HAP-1 (cell line): ENCODE measurements at regions not wholly inside any gene's neighbourhood (a gene's known extent, or its start where the extent isn't known, plus 50 kb on each side); places are given as distances from the start of the nearest gene placed in this dataset.
"Not testable (repeated sequence)": the region's sequence is repeated elsewhere in the genome, so short reads cannot be mapped to it uniquely, and the experiment has no call there.

ENCODE experiments used
- DNase-seq, 2 experiments: peaks; one replicate each; pipeline ENCODE4 v3.0.0-alpha.2; 2016 to 2020; ENCODE audit warnings: low spot score in 2 of 2
- H3K27me3 ChIP-seq: fragments of 250-450 bp; sonication (Bioruptor Pico); 2 replicates; pipeline ENCODE4 v1.5.1; 2020; ENCODE audit warnings: low read depth, mild to moderate bottlenecking, moderate library complexity
- H3K36me3 ChIP-seq: fragments of 250-450 bp; sonication (Bioruptor Pico); replicated peaks from 2 replicates; pipeline ENCODE4 v1.5.1; 2020; ENCODE audit warnings: mild to moderate bottlenecking
- H3K4me1 ChIP-seq: fragments of 250-450 bp; sonication (Bioruptor Pico); 2 replicates; pipeline ENCODE4 v1.5.1; 2020; ENCODE audit warnings: mild to moderate bottlenecking
- H3K4me3 ChIP-seq: fragments of 250-450 bp; sonication (Bioruptor Pico); 2 replicates; pipeline ENCODE4 v1.5.1; 2020; ENCODE audit warnings: mild to moderate bottlenecking, moderate library complexity
- H3K9me3 ChIP-seq: fragments of 250-450 bp; sonication (Bioruptor Pico); 2 replicates; pipeline ENCODE4 v1.5.1; 2020; ENCODE audit warnings: mild to moderate bottlenecking, moderate library complexity
- in situ Hi-C: fragments of 300-500 bp; cut with MboI; formaldehyde crosslinking; loops from 3 replicates; pipeline ENCODE4 v1.14.3; 2020; ENCODE audit warnings: low sequenced_read_pairs, inconsistent platforms, mixed read lengths

DNA sequence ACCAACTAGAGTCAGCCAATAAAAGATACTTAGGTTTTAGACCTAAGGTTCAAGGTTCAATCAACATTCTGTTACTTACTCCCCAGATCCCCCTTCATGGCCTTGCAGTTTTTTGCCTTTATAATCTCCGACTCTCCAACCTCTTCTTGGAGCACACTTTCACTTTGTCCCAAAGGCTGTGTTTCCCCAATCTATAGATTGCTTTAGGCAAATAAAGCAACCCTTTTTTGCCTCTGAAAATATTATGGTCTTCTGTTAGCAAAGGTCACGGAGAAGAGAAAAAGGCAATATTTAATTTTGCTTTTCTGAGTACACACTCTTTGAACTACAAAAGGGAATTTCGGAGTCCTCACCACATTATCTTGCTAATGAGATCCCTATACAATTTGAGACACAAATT lies 268.1 kb downstream of the PLOD2 start:
- in situ Hi-C loops = no loop called here
- H3K4me3 ChIP-seq = no peak overlapping the region
- H3K27me3 ChIP-seq = no peaks in the 10 kb centered on the region
- DNase-seq = peak in 1 of 2 experiments; percentile 77
- peaks cover 42% of the 10 kb centered on the region for H3K4me1 ChIP-seq
- no peaks in the 10 kb centered on the region for H3K9me3 ChIP-seq
- no peaks in the 10 kb centered on the region for H3K36me3 ChIP-seq

DNA sequence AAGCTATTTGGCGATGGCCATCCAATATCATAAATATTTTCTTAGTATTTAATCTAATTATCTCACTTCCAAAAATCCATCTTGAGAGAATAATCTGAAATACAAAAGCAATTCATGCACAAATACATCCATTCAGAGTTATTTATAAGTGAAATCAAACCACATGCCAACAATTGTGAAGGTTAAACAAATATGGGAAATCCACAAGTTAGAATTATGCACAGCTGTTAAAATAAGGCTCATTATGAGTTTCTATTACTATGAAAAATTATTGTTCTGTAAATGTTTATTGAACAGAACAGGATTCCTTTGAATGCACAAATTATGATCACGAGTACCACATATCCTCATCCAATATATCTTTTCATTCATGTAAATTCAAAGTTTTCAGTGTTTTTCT lies 267.7 kb downstream of the PLOD2 start:
- Histone ChIP-seq H3K9me3 (no peaks in the 10 kb centered on the region), H3K4me3 (no peak overlapping the region), H3K36me3 (no peaks in the 10 kb centered on the region), H3K4me1 (peaks cover 47% of the 10 kb centered on the region), H3K27me3 (no peaks in the 10 kb centered on the region)
- in situ Hi-C loops = no loop called here
- no peak for DNase-seq

DNA sequence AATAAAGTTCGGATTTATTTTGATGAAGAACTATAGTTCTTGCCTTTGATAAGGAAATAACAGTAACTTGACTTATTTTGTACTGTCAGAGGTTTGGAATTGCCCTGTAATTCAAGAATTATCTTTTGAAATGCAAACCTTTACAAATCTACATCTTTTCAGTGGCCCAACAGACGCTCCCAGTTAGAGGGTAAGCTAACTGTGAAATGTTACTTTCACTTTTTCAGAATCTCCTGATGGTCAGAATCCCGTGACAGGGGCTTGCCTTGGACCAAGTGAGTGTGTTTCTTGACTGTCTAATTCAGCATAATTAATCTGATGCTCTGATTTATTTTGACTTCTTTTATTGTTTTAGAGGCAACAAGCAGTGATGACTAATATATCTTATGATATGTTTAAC lies 262.5 kb downstream of the PLOD2 start:
- H3K27me3 ChIP-seq = no peaks in the 10 kb centered on the region
- H3K4me3 ChIP-seq = peak overlapping the region; percentile 9; the same call in 1 of the 2 replicates
- peaks cover 50% of the 10 kb centered on the region for H3K4me1 ChIP-seq
- in situ Hi-C loops = no loop called here
- H3K36me3 ChIP-seq = no peaks in the 10 kb centered on the region
- peak; percentile 26 to 72 for DNase-seq
- H3K9me3 ChIP-seq = no peaks in the 10 kb centered on the region

DNA sequence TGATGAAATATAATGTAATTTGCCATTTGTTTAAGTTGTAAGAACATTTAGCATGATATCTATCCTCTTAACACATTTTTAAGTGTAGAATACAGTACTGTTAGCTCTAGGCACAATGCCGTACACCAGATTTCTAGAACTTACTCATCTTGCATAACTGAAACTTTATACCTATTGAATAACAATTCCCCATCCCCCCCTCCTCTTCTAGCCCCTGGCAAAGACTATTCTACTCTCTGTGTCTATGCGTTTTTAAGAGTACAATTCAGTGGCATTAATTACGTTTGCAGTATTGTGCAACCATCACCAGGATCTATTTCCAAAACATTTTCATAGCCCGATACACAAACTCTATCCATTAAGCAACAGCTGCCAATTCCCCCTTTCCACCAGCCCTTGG lies 261.7 kb downstream of the PLOD2 start:
- peaks cover 42% of the 10 kb centered on the region for H3K4me1 ChIP-seq
- no peaks in the 10 kb centered on the region for H3K9me3 ChIP-seq
- DNase-seq = peak; percentile 36 to 61
- no peak overlapping the region for H3K4me3 ChIP-seq
- H3K36me3 ChIP-seq = no peaks in the 10 kb centered on the region
- H3K27me3 ChIP-seq = no peaks in the 10 kb centered on the region
- in situ Hi-C loops = no loop called here

DNA sequence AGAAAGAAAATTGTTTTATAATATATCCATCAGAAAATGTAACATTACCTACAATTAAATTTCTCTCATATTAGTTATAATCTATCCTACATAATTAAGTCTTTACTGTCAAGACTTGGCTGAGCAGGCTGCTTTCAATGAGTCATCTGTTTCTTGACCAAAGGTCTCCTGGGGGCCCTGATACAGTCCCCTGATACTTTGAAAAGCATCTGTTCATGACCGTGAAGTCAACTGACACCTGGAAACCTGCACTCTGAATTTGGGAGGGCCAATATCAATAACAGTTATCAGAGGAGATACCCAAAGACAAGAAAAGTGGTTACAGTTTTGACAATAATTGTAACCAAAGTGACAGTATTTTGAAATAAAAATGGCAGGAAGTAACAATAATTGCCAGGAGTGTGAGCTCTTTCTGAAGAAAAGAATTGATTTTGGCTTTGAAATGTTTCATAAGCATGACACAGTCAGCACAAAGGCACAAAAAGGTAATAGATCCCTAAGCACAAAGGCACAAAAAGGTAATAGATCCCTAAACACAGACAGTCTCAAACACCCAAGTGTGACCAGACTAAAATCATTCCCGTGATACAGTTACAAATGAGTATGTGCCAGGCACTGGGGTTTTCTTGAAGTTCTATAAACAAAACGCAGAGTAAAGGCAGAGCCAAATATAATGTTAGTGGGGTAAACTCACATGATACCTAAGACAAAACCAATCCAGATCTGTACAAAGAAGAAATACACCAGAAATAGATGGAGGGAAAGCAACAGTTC lies 260.7 kb downstream of the PLOD2 start:
- in situ Hi-C loops = no loop called here
- DNase-seq = no peak
- no peaks in the 10 kb centered on the region for H3K9me3 ChIP-seq

GRCh38 chr3:145902166-145902565 lies 258.8 kb downstream of the PLOD2 start:
- Histone ChIP-seq H3K4me1 (peaks cover 29% of the 10 kb centered on the region), H3K4me3 (no peak overlapping the region), H3K36me3 (no peaks in the 10 kb centered on the region), H3K27me3 (no peaks in the 10 kb centered on the region), H3K9me3 (no peaks in the 10 kb centered on the region)
- in situ Hi-C loops = no loop called here
- no peak for DNase-seq

More for the DNA sequence above, 260.7 kb downstream of the PLOD2 start:
- no peaks in the 10 kb centered on the region for H3K27me3 ChIP-seq
- no peak overlapping the region for H3K4me3 ChIP-seq
- H3K36me3 ChIP-seq = no peaks in the 10 kb centered on the region
- H3K4me1 ChIP-seq = peaks cover 33% of the 10 kb centered on the region

DNA sequence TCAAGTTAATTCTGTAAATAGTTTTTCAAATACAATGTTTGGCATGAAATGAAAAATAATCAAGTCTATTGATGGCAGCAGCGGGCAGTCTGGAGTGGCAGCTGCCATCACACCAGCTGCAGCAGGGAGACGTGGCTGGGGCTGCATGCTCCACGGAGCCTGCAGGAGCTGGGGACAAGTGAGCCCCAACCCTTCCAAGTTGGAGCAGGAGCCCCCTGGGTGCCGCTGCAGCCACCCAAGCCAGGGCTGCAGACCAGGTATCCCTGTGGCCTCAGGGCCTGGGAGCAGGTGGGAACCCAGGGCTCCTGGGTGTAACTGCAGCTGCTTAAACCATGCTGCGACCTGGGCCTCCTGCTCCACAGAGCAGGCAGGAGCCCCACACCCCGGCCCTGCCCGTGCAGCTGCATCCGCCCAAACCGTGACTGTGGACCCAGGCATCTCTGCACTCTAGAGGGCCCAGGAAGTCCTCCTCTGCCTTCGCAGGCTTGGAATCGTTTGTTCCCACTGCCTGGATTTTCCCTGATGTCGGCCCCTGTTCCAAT lies 257.4 kb downstream of the PLOD2 start:
- Histone ChIP-seq H3K36me3 (no peaks in the 10 kb centered on the region), H3K4me3 (no peak overlapping the region), H3K4me1 (peaks cover 21% of the 10 kb centered on the region), H3K27me3 (no peaks in the 10 kb centered on the region), H3K9me3 (no peaks in the 10 kb centered on the region)
- in situ Hi-C loops = no loop called here
- DNase-seq = no peak

GRCh38 chr3:145904138-145904537 lies 256.8 kb downstream of the PLOD2 start:
- DNase-seq = no peak
- H3K4me3 ChIP-seq = no peak overlapping the region
- no peaks in the 10 kb centered on the region for H3K27me3 ChIP-seq
- H3K9me3 ChIP-seq = no peaks in the 10 kb centered on the region
- no peaks in the 10 kb centered on the region for H3K36me3 ChIP-seq
- in situ Hi-C loops = no loop called here
- H3K4me1 ChIP-seq = peaks cover 15% of the 10 kb centered on the region

DNA sequence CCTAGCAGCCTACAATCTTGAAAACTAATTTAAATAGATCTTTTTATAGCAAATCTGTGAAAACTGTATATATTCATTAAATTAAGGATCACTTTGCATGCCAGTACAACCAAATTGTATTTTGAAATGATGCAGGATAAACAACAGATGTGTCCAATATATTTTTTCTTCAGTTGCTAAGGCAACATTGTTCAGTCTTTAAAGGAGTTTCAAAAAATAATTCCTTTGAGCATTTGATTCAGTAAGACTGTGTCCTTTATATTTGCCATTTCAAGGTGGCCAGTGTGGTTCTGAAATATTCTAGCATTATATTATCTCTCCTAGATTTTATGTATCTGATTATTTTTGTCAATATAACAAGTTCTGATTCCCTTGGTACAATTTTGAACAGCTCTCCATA lies 254.7 kb downstream of the PLOD2 start:
- in situ Hi-C loops = no loop called here
- DNase-seq = no peak
- Histone ChIP-seq H3K9me3 (no peaks in the 10 kb centered on the region), H3K4me3 (no peak overlapping the region), H3K27me3 (no peaks in the 10 kb centered on the region), H3K36me3 (no peaks in the 10 kb centered on the region), H3K4me1 (peaks cover 8% of the 10 kb centered on the region)

DNA sequence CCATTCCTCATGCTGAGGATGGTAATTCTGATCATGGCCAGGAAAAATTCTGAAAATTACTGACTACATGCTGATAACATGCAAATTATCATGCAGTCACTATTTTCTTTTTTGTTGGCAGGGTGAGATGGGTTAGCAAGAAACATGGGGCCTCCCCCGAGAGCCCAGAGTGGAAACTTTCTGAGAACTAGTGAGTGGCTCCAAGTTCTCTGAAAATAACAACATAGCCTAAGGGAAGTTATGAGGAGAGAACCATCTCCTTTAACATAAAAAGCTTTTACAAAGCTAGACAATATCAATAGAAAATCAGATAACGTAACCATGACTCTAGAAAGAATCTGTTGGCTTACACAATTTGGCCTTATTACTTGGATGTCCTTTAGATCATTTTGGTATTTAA lies 254.2 kb downstream of the PLOD2 start:
- Histone ChIP-seq H3K9me3 (no peaks in the 10 kb centered on the region), H3K27me3 (no peaks in the 10 kb centered on the region), H3K4me3 (no peak overlapping the region), H3K36me3 (no peaks in the 10 kb centered on the region), H3K4me1 (peaks cover 8% of the 10 kb centered on the region)
- DNase-seq = peak in 1 of 2 experiments; percentile 49
- in situ Hi-C loops = no loop called here

GRCh38 chr3:145911016-145911415 lies 250.0 kb downstream of the PLOD2 start:
- H3K4me3 ChIP-seq = no peak overlapping the region
- in situ Hi-C loops = no loop called here
- no peaks in the 10 kb centered on the region for H3K36me3 ChIP-seq
- peaks cover 8% of the 10 kb centered on the region for H3K4me1 ChIP-seq
- no peak for DNase-seq
- no peaks in the 10 kb centered on the region for H3K27me3 ChIP-seq
- no peaks in the 10 kb centered on the region for H3K9me3 ChIP-seq

DNA sequence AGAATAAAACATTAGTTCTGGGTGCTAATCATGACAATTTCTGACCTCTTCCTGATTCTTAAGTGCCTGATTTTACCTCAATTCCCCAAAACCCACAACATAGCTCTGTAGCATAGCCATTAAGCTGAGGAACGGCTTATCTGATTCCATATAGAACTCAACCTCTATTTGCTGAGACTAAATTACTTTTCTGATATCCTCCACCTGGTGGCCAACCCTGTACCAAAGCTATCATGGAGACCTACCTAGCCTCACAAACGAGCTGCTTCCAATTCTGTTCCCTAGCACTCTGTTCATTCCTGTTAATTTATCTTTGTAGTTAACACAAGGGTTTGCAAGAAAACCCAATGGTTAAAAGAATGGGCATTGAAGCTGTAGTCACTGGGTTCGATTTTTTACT lies 245.2 kb downstream of the PLOD2 start:
- Histone ChIP-seq H3K27me3 (no peaks in the 10 kb centered on the region), H3K4me1 (no peaks in the 10 kb centered on the region), H3K4me3 (no peak overlapping the region), H3K36me3 (no peaks in the 10 kb centered on the region), H3K9me3 (no peaks in the 10 kb centered on the region)
- in situ Hi-C loops = no loop called here
- DNase-seq = no peak

DNA sequence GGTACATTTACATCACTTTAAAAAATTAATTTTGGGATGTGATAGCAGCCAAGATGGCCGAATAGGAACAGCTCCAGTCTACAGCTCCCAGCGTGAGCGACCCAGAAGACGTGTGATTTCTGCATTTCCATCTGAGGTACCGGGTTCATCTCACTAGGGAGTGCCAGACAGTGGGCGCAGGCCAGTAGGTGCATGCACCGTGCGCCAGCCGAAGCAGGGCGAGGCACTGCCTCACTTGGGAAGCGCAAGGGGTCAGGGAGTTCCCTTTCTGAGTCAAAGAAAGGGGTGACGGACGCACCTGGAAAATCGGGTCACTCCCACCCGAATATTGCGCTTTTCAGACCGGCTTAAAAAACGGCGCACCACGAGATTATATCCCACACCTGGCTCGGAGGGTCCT lies 233.2 kb downstream of the PLOD2 start:
- H3K9me3 ChIP-seq, H3K27me3 ChIP-seq, DNase-seq, in situ Hi-C loops, H3K4me1 ChIP-seq, H3K36me3 ChIP-seq, H3K4me3 ChIP-seq: not testable (repeated sequence)

DNA sequence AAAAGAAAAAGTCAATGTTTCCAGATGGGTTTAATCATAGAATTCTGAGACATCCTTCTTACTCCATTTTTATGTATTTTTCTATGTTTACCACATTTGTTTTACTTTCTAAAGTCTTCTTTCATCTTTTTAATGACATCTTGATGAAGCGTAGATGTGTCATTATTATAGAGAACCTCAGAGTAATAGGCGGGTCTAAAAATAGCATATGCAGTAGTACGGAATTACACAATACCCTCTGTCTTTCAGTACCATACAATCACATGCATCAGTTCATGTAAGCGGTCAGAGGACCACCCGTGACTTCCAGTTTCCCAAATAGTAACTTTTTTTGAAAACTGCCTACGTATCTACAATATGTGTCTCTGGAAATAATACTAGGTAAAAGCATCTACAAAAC lies 224.0 kb downstream of the PLOD2 start:
- peaks cover 20% of the 10 kb centered on the region for H3K4me1 ChIP-seq
- in situ Hi-C loops = no loop called here

More for the DNA sequence above, 224.0 kb downstream of the PLOD2 start:
- Histone ChIP-seq H3K9me3 (no peaks in the 10 kb centered on the region), H3K4me3 (no peak overlapping the region), H3K27me3 (no peaks in the 10 kb centered on the region), H3K36me3 (no peaks in the 10 kb centered on the region)
- DNase-seq = peak in 1 of 2 experiments; percentile 65
